Hematopoietic multipotent progenitor cell treated with erythropoietin and hydrocortisone succinate and interleukin-3 and kit ligand, for 8 days (in vitro differentiated cells): ENCODE measurements at regions not wholly inside any gene's neighbourhood (a gene's known extent, or its start where the extent isn't known, plus 50 kb on each side); places are given as distances from the start of the nearest gene placed in this dataset.
"Not testable (repeated sequence)": the region's sequence is repeated elsewhere in the genome, so short reads cannot be mapped to it uniquely, and the experiment has no call there.

ENCODE experiments used
- DNase-seq: peaks from one replicate; pipeline ENCODE4 v3.0.0-alpha.2; 2015

DNA sequence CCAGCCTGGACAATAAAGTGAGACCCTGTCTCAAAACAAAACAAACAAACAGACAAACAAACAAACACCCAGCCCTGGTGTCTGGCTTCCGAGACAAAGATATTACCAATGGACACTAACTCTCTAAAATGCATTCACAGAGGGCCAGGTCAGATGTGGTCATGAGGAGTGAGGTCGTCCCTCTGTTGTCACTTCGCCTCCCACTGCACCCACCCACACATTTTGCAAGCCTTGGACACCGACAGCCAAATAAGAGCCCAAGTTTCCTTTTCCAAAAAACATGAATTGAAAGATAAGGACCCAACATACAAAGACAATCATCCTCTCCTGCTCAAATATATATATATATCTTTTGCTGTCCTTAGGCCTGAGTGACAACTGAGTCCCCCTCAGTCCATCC, 319.9 kb downstream of the TSN start:
- DNase-seq, result no peak

DNA sequence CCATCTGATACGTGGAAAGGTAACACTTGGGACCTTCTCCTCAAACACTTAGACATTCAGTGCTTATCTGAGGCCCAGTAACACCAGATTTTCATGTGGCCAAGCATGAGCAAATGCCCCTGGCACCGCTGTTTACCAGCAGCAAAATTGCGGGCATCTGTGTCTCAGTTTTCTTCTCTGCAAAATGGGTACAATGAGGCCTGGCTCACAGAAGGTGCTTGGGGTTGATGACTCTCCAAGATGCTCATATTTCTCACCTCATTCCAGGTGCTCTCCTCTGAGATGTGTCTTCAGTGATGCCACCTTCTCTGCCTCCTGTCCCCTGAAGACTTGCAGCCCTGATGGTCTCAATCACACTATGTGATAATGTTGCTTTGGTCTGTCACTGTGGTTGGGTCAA, 321.7 kb downstream of the TSN start:
- no peak for DNase-seq

DNA sequence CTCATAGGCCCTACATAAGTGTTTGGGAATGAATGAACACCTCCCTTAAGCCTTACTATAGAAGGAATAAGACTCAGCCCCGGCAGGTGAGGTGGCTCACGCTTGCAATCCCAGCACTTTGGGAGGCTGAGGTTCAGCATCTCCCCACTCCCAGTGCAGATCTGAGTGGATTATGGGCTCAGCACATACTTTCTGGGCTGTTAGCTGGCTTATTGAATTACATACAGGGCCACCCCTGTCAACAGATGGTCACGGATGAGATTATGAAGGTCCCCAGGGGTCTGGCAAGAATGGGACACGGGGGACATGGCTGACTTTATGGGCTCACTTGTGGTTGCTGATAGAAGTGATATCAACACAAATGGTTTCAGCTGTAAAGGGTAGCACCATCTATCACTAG, 322.3 kb downstream of the TSN start:
- no peak for DNase-seq

DNA sequence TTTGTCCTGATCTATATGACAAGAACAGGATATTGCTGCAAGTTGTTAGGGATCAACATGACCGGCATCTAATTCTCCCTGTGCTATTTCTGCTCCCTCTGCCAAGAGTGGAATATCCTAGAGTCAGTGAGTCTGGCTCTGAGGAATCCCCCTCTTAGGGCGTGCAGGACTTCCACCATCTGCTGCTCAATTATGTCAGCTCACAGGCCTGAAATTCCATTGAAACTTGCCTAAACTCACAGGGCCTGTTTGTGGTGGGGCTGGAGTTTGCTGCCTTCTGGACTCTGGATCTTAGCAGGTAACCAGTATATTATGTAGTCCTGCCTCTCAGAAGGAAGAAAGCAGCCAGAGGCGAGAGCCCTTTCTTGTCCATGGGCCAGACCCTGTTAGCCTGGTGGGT, 323.0 kb downstream of the TSN start:
- DNase-seq, result no peak

DNA sequence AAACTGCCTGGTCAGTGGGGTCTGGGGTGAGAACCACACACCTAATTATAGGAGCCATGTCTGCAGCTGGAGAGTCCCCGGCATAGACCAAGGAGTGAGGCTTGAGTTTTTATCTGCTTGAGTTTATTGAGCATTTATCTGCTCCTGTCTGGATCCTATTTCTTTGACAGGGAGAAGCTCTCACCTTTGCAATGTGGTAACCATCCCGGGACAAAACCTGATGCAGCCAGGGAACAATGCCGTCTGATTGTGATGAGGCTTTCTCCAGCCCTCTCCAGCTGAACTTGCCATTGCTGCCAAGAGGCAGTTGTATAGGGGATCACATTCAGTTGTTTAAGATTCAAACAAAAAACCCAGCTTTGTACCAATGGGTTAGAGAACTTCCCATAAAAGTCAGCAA, 324.4 kb downstream of the TSN start:
- no peak for DNase-seq

DNA sequence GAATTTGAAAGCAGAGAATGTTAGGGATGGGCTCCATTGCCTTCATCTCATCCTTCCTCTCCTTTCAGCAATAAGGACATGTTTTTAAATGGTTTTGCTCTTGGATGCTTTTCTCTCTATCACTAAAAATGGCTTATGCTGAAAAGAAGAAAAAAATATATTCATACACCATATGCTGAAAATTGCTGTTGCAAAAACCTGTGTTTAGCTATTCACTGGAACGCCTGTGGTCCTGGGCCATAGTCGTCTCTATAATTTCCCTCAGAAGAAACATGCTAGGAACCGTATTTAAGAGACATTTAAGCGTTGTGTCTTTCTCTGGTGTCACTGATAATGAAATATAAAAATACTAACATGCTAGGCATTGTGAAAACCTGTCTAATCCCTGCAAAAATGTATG, 324.9 kb downstream of the TSN start:
- DNase-seq, result no peak

DNA sequence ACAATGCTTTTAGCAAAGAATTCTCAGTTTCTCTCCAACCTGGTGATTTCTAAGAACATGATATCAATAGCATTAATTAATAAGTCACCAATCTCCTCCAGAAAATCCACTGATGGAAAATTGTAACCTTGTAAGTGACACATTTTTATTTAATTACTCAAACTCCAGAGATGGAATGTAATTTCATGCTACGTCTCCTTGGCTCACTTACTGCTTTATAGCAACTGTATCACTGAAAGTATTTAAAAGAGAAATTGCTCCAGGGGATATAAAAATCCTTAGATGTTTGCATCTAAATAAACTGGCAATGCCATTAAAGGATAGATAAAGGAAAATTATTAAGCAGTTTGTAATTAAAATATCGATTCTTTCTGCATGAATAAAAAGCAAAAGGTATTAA, 325.4 kb downstream of the TSN start:
- no peak for DNase-seq

DNA sequence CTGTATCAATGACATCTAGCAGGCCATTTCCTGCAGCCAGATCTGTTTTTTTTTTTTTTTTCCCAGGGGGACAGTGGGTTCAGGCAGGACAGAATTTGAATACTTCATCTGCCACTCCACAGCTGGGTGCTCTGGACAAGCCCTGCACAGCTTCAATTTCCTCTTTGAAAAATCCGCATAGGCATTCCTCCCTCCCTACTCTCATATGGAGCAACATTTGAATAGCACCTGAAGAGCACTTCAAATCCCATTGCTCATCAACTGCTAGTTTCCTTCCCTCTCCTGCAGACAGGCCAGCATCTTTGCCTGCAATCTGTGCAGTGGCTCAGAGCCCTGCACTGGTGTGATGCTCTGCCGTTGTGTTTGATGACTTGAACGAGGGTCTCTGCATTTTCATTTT, 326.3 kb downstream of the TSN start:
- no peak for DNase-seq

DNA sequence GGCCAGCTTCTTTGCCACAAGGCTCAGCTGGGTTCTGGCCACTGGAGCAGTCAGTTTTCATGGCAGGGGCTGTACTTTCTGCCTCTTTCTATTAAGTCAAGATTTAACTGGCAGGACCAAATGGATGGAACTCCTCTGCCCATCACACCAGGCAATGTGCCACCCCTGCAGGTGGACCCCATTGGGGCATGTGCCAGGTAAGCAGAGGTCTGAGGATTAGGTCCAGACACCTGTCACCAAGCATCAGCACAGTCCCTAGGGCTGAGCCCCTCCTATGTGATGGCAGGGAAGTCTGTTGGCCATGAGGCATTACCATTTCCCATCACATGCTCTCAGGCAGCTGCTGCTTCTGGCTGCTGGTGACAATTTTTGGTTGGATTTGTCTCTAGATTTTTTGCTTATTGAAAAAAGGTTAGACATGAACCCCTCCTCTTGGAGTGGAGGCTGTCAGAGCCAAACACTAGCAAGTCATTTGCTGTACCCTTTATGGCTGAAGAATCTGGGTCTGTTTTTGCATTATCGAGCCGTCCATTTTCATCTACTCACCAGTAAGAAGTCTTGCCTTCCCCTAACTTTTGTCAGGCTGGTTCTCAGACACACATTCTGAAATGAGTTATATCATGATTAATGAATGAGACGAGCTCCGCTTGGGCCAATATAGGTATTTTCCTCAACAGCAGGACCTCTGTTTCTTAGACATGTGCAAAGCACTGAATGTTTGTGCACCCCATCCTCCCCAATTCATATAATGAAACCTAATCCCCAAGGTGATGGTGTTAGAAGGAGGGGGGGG, 328.0 kb downstream of the TSN start:
- no peak for DNase-seq

DNA sequence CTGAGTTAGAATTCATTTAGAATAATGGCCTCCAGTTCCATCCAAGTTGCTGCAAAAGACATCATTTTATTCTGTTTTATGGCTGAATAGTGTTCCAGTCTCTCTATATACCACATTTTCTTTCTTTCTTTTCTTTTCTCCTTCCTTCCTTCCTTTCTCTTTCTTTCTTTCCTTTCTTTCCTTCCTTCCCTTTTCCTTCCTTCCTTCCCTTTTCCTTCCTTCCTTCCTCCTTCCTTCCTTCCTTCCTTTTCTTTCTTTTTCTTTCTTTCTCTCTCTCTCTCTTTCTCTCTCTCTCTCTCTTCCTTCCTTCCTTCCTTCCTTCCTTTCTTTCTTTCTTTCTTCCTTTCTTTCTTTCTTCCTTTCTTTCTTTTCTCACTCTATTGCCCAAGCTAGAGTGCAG, 330.2 kb downstream of the TSN start:
- DNase-seq, result not testable (repeated sequence)

DNA sequence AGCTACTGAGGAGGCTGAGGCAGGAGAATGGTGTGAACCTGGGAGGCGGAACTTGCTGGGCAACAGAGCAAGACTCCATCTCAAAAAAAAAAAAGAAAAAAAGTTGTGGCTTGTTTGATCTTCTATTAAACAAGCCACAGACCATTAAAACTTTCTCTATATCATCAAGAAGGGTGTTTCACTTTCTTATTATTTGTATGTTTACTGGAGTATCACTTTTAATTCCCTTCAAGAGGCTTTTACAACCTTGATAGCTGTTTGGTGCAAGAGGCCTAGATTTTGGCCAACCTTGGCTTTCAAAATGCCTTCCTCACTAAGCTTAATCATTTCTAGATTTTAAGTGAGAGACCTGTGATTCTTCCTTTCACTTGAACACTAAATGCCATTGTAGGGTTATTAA, 339.1 kb downstream of the TSN start:
- no peak for DNase-seq

DNA sequence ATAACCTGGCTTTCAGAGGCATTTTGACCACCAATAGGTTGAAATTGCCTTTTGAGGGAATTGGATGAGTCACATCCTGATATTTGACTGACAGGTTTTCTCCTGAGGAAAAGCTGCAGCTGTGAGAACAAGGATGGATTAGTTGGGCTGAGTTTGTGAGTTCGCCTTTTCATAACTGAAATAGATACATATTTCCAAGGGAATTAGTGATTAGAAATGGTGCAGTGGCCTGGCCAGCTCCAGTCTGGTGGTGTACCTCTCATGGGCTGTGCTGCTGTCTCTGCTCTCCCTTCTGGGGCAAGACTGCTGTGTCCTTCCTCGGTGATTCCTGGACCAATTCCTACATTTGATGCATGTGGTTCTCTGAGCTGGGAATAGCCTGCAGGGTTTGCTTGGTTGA, 341.3 kb downstream of the TSN start:
- no peak for DNase-seq

DNA sequence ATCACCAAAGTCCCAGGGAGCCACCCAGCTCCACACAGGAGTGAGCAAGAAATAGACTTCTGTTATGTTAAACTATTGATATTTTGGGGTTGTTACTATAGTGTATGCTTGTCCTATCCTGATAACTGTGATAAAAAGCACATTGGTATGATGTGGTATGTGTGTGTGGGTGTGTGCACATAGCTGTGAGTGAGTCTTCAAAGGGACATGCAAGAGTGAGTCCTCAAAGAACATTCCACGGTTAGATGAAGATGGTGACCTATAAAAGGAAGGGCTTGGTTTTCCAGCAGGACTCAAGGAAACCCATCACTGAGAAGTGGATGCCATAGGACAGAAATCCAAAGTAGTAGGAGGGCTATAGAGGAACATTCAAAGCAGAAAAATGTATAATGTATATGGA, 342.9 kb downstream of the TSN start:
- no peak for DNase-seq

DNA sequence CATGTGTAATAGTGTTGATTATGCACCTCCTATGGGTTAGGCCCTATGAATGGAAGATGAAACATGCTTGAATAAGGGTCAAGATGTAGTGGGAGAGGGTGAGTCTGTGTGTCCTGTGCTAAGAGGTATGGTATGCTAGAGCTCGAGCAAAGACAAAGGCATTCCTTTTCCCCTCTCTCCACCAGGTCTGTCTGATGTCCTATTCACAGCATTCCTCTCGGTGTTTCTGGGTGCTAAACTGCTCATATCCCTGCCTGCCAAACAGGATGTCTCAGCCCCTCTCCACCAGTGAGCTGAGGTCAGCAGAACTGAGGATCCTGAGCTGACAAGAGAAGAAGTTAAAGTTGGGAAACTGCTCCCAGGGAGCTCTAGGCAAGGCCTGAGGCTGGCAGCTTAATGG, 344.9 kb downstream of the TSN start:
- DNase-seq, result no peak

DNA sequence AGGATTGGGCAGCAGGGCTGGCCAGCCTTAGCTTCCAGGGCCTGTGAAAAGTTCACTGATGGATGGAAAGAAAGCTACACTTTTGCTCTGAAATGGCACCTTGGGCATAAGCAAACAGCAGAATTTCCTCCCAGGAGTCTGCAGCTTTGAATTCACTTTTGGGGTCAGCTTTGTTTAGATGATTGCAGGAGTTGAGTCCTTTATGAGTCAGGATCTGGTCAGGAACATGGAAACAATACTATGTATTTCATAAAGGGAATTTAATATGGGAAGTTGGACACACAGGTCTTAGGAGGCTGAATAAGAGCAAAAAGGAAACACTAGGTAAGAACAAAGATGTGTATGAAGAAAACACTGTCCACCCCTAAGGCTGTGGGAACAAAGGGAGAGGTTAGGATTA, 345.3 kb downstream of the TSN start:
- no peak for DNase-seq

DNA sequence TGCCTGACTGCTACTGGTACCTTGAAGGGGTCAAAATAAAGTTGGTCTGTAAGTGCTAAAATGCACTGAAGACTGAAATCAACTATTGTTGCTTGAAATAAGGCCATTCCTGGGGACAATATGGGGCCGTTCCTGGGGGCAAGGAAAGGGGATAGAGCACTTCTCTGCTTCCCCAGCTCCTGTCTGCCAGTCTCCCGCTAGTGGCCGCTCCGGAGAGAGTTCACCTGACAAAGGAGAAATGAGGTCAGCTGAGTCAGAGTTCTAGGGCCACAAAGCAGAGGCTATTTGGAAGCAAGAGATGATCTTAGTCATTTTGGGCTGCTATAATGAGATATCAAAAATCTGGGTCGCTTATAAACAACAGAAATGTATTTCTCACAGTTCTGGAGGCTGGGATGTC, 345.9 kb downstream of the TSN start:
- DNase-seq, result no peak

DNA sequence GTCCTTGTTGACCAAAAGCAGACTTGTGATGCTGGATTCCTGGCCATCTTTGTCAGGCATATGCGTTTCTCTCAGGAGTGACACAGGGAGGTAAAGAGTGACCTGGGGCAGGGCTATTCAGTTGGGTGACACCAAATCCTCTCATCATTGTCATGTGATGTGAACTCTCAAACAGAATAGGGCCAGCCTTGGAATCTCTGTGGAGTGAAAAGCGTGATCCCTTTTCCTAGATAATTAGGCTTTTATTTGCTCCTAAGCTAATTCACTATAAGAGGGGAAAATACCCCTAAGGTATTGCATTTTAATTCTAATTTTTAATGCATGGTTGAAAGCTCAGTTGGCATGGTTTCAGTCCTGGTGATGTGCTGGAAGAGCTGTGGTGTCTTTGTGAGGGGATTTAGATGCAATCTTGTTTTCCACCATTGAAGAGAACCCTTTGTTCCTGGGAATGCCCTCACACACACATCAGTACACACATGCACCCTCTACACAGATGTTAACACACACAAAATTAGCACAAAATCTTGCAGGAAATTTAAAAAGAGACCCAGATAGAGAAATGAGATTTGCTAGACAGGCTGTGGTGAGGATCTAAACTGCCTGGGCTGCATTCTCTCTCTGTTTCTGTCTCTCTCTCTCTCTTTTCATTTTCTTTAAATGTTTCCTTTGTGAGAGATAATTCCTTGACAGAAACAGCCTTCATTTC, 349.9 kb downstream of the TSN start:
- DNase-seq, result no peak

DNA sequence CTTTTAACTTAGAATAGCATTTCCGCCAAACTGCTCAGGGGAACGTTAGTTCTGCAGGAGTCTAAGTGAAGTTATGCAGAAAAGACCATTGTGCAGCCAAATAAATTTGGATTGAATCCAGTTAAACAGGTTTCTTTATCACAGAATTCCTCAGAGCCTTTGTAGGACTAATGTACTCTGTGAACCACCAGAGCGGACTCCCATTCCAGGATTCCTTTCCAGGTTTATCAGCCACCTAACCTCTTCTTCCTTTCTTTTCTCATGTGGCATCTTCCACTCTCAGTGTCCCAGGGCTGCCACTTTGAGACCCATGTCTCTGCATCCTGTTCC, 350.4 kb downstream of the TSN start:
- no peak for DNase-seq

DNA sequence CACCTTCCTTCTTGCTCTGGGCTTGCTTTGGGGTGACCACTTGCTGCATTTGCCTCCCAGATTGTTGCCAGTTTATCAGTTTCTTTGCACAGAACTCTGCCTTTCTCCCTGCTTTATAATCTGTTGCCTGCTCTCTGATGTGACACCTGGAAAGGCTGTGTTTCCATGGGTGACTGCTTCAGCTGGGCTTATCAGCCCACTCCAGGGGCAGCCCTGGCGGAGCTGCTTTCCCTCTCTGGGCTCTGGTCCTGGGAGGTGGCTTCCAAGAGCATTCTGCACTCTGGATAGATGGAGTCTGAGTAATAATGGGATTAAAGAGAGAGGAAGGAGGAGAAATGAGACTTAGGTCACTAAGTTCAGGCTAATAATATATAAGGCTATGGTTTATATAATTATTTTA, 352.7 kb downstream of the TSN start:
- DNase-seq, result no peak

DNA sequence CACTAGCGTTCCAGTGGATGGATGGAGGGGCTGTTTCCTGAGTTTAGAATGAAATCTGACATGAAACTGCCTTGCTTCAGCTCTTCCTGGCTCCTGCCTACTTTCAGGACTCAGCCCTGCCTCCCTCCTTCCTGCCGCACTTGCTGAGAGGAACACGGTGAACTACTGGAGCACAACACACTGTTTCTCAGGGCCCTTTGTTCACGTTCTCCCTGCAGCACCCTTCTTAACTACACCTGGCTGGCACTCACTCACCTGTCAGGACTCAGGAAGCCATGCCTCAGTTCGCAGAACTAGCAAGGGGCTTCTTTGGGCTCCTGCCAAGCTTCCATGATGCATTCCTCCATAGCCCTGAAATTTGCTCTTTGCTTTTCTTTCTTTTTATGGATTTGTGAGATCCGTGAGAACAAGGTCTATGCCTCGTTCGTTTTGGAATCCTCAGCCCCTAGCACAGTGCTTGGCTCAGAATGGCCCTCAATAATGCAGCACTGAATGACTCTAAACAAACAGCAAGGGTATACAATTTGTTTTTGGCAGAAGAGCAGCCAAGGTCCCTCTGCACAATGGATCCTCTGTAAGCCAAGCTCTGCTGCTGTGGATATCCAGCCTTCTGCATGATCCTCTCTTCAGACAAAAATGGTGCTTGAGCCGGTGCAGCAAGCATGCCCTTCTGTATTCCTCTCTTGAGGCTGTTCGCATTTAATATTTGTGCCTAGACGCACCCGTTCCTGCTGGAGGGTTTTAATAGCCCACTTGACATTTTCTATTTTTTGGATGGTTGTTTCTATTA, 357.0 kb downstream of the TSN start:
- no peak for DNase-seq

DNA sequence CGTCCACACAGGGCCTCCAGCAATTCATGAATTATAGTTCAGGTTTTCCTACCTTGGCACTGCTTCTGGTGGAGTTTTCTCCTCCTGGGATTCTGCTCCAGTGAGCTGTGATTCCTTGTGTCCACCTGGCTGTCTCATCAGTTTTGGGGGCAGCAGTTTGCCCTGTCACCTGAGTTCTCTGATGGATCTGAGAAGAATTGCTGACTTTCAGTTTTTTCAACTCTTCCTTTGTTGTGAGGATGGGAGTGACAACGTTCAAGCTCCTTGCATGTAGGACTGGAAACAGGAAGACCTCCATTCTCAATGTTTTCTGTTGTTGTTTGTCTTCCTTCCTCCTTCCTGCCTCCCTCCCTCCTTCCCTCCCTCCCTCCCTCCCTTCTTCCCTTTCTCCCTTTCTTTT, 359.0 kb downstream of the TSN start:
- no peak for DNase-seq

DNA sequence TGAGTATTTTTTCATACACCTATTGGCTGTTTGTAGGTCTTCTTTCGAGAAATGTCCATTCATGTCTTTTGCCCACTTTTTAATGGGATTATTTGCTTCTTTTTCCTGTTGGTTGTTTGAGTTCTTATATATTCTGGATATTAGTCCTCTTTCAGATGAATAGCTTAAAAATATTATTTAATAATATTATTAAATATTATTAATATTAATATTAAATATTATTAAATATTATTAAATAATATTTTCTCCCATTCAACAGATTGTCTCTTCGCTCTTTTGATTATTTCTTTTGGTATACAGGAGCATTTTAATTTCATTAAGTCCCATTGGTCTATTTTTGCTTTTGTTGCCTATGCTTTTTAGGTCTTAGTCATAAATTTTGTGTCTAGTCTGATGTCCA, 361.9 kb downstream of the TSN start:
- no peak for DNase-seq

DNA sequence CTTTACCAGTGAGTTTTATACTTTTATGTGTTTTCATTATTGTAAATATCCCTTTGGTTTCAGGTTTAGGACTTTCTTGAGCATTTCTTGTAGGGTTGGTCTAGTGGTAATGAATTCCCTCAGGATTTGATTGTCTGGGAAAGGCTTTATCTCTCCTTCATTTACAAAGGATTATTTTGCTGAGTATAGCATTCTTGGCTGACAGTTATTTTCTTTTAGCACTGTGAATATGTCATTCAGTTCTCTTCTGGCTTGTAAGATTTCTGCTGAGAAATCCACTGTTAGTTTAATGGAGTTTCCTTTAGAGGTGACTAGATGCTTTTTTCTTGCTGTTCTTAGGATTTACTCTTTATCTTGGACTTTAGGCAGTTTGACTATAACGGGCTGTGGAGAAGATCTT, 373.9 kb downstream of the TSN start:
- no peak for DNase-seq

DNA sequence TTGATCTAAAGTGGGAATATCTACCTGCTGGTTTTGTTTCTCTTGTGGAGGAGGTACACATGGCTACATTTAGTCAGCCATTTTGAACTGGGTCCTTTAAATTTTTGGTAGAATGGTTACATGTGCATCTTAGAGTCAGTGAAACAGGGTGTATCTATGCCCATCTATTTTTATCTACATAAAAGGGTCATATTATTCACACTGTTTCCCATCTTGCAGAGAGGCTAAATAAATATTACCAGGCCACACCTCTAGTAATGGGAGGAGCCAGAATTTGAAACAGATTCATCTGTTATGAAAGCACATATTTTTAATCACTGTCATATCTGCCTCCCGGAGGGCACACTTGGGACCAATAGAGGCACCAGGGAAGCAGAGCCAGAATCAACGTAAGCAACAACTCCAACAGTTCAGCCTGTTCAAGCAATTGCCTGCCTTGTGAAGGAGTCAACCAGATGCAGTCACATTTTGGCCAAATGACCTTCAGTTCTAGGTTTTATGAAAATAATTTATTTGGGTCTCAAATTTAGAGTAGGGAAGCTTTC, 376.8 kb downstream of the TSN start:
- DNase-seq, result no peak
